Activated CD4-positive, alpha-beta T cell treated with anti-CD3 and anti-CD28 coated beads for 48 hours (primary cell): ENCODE measurements at regions not wholly inside any gene's neighbourhood (a gene's known extent, or its start where the extent isn't known, plus 50 kb on each side); places are given as distances from the start of the nearest gene placed in this dataset.
"Not testable (repeated sequence)": the region's sequence is repeated elsewhere in the genome, so short reads cannot be mapped to it uniquely, and the experiment has no call there.

Source experiments
- DNase-seq: peaks from one replicate; pipeline ENCODE4 v3.0.0-alpha.2; 2020

GRCh38 chr5:90338712-90339372, 70.7 kb downstream of the CETN3 start:
- no peak for DNase-seq

- DNase-seq = no peak
Observed at GRCh38 chr5:90337449-90338052, 72.0 kb downstream of the CETN3 start.

- no peak for DNase-seq
Observed at GRCh38 chr5:90336752-90337151, 72.8 kb downstream of the CETN3 start.

GRCh38 chr5:90334741-90335140, 74.8 kb downstream of the CETN3 start:
- no peak for DNase-seq

GRCh38 chr5:90329911-90330310, 79.6 kb downstream of the CETN3 start:
- DNase-seq = no peak

GRCh38 chr5:90326995-90327394, 82.6 kb downstream of the CETN3 start:
- DNase-seq = no peak

GRCh38 chr5:90325093-90325492, 84.5 kb downstream of the CETN3 start:
- DNase-seq = no peak

GRCh38 chr5:90320348-90320747, 89.2 kb downstream of the CETN3 start:
- not testable (repeated sequence) for DNase-seq

- DNase-seq = no peak
Observed at GRCh38 chr5:90312027-90312426, 97.5 kb downstream of the CETN3 start.

GRCh38 chr5:90311401-90311800, 98.2 kb downstream of the CETN3 start:
- DNase-seq = no peak

- no peak for DNase-seq
Observed at GRCh38 chr5:90308787-90309585, 100.6 kb downstream of the CETN3 start.

- no peak for DNase-seq
Observed at GRCh38 chr5:90307782-90308181, 101.8 kb downstream of the CETN3 start.

- no peak for DNase-seq
Observed at GRCh38 chr5:90307322-90307721, 102.2 kb downstream of the CETN3 start.

GRCh38 chr5:90306613-90307012, 102.9 kb downstream of the CETN3 start:
- DNase-seq = no peak

- DNase-seq = no peak
Observed at GRCh38 chr5:90305041-90305720, 104.4 kb downstream of the CETN3 start.

GRCh38 chr5:90301248-90301647, 108.3 kb downstream of the CETN3 start:
- DNase-seq = no peak

GRCh38 chr5:90297045-90297764, 112.4 kb downstream of the CETN3 start:
- DNase-seq = no peak

- no peak for DNase-seq
Observed at GRCh38 chr5:90294604-90295003, 115.0 kb downstream of the CETN3 start.

- DNase-seq = no peak
Observed at GRCh38 chr5:90293931-90294330, 115.6 kb downstream of the CETN3 start.

GRCh38 chr5:90290648-90291047, 118.9 kb downstream of the CETN3 start:
- no peak for DNase-seq

GRCh38 chr5:90289837-90290236, 119.7 kb downstream of the CETN3 start:
- DNase-seq = no peak

GRCh38 chr5:90287036-90287435, 122.5 kb downstream of the CETN3 start:
- no peak for DNase-seq

- DNase-seq = no peak
Observed at GRCh38 chr5:90285581-90285980, 124.0 kb downstream of the CETN3 start.
